ENCODE measurements at regions not wholly inside any gene's neighbourhood (a gene's known extent, or its start where the extent isn't known, plus 50 kb on each side); places are given as distances from the start of the nearest gene placed in this dataset.

GRCh38 chr5:6206501-6206900 is 171.8 kb downstream of the MED10 start:
- TF ChIP-seq POLR2AphosphoS5 (IDR thresholded peaks at IDR 0.05; ENCODE audit: low read depth, low read length) = no peak
- TF ChIP-seq POLR2A (IDR thresholded peaks at IDR 0.05; ENCODE audit: low read depth, low read length) = no peak

Data from GM12892 (cell line).